ENCODE measurements at regions not wholly inside any gene's neighbourhood (a gene's known extent, or its start where the extent isn't known, plus 50 kb on each side); places are given as distances from the start of the nearest gene placed in this dataset.

DNA sequence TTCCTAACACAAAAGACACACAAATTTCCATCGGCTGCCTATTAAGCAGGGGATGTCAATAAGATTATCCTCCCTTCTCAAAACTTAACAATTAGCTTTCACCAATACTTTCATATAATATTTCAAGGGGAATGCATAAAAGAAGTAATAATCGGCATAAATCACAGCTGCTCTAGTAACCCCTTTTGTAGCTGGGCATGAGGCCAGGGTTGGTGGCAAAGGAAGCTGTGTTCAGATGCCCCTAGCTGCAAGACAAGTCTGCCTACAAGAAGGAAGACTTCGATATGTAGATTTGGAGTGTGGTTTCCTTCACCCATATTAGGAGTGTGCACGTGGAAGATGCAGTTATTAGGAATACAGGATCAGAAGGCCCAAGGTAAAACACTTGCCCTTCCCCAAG, 156.9 kb upstream of the SSTR4 start:
- DNase-seq (ENCODE audit: low spot score), result no peak
- no peak for TF ChIP-seq CTCF (IDR thresholded peaks at IDR 0.05; ENCODE audit: extremely low read depth, insufficient read depth, missing control alignments)
- in situ Hi-C loops (cut with MboI; ENCODE audit: low pct_unique_long_range_greater_than_20kb, low sequenced_read_pairs, unreplicated experiment), result no loop called here

- no peak for TF ChIP-seq CTCF (IDR thresholded peaks at IDR 0.05; ENCODE audit: extremely low read depth, insufficient read depth, missing control alignments)
- DNase-seq (ENCODE audit: low spot score), result no peak
- in situ Hi-C loops (cut with MboI; ENCODE audit: low pct_unique_long_range_greater_than_20kb, low sequenced_read_pairs, unreplicated experiment), result no loop called here
These were observed 154.8 kb upstream of the SSTR4 start for GRCh38 chr20:22880277-22880676.

- in situ Hi-C loops (cut with MboI; ENCODE audit: low pct_unique_long_range_greater_than_20kb, low sequenced_read_pairs, unreplicated experiment), result no loop called here
- no peak for DNase-seq (ENCODE audit: low spot score)
- no peak for TF ChIP-seq CTCF (IDR thresholded peaks at IDR 0.05; ENCODE audit: extremely low read depth, insufficient read depth, missing control alignments)
These were observed 147.3 kb upstream of the SSTR4 start for GRCh38 chr20:22887796-22888195.

GRCh38 chr20:22890594-22891300, 144.4 kb upstream of the SSTR4 start:
- in situ Hi-C loops (cut with MboI; ENCODE audit: low pct_unique_long_range_greater_than_20kb, low sequenced_read_pairs, unreplicated experiment), result no loop called here
- TF ChIP-seq CTCF (IDR thresholded peaks at IDR 0.05; ENCODE audit: extremely low read depth, insufficient read depth, missing control alignments), result no peak
- DNase-seq (ENCODE audit: low spot score), result no peak

- no peak for DNase-seq (ENCODE audit: low spot score)
- TF ChIP-seq CTCF (IDR thresholded peaks at IDR 0.05; ENCODE audit: extremely low read depth, insufficient read depth, missing control alignments), result no peak
- in situ Hi-C loops (cut with MboI; ENCODE audit: low pct_unique_long_range_greater_than_20kb, low sequenced_read_pairs, unreplicated experiment), result no loop called here
These were observed 133.9 kb upstream of the SSTR4 start for GRCh38 chr20:22901164-22901563.

DNA sequence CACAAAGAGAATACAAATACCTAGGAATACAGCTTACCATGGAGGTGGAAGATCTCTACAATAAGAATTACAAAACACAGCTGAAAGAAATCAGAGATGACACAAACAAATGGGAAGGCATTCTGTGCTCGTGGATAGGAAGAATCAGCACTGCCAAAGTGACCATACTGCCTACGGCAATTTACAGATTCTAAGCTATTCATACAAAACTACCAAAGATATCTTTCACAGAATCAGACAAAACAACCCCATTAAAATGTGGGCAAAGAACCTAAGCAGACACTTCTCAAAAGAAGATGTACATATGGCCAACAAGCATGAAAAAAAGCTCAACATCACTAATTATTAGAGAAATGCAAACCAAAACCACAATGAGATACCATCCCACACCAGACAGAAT, 133.2 kb upstream of the SSTR4 start:
- TF ChIP-seq CTCF (IDR thresholded peaks at IDR 0.05; ENCODE audit: extremely low read depth, insufficient read depth, missing control alignments), result no peak
- in situ Hi-C loops (cut with MboI; ENCODE audit: low pct_unique_long_range_greater_than_20kb, low sequenced_read_pairs, unreplicated experiment), result no loop called here

More for the DNA sequence above, 133.2 kb upstream of the SSTR4 start:
- no peak for DNase-seq (ENCODE audit: low spot score)

Data from GM13977 (cell line).